ENCODE measurements at regions not wholly inside any gene's neighbourhood (a gene's known extent, or its start where the extent isn't known, plus 50 kb on each side); places are given as distances from the start of the nearest gene placed in this dataset.

- no peak for DNase-seq (ENCODE audit: low spot score)
These were observed 1058.3 kb upstream of the RBFOX1 start for GRCh38 chr16:6274351-6274750.

GRCh38 chr16:6267682-6268081, 1065.0 kb upstream of the RBFOX1 start:
- no peak for DNase-seq (ENCODE audit: low spot score)

GRCh38 chr16:6266703-6267102, 1065.9 kb upstream of the RBFOX1 start:
- no peak for DNase-seq (ENCODE audit: low spot score)

GRCh38 chr16:6265968-6266367, 1066.7 kb upstream of the RBFOX1 start:
- DNase-seq (ENCODE audit: low spot score) = no peak

- DNase-seq (ENCODE audit: low spot score) = no peak
These were observed 1074.6 kb upstream of the RBFOX1 start for GRCh38 chr16:6258056-6258455.

GRCh38 chr16:6252541-6252940, 1080.1 kb upstream of the RBFOX1 start:
- no peak for DNase-seq (ENCODE audit: low spot score)

GRCh38 chr16:6250511-6250910, 1082.1 kb upstream of the RBFOX1 start:
- no peak for DNase-seq (ENCODE audit: low spot score)

- no peak for DNase-seq (ENCODE audit: low spot score)
These were observed 1082.8 kb upstream of the RBFOX1 start for GRCh38 chr16:6249863-6250262.

GRCh38 chr16:6248199-6248598, 1084.4 kb upstream of the RBFOX1 start:
- DNase-seq (ENCODE audit: low spot score) = no peak

- DNase-seq (ENCODE audit: low spot score) = no peak
These were observed 1084.9 kb upstream of the RBFOX1 start for GRCh38 chr16:6247775-6248174.

- no peak for DNase-seq (ENCODE audit: low spot score)
These were observed 1085.5 kb upstream of the RBFOX1 start for GRCh38 chr16:6247150-6247549.

- DNase-seq (ENCODE audit: low spot score) = no peak
These were observed 1086.4 kb upstream of the RBFOX1 start for GRCh38 chr16:6246266-6246665.

GRCh38 chr16:6232056-6232455, 1100.6 kb upstream of the RBFOX1 start:
- DNase-seq (ENCODE audit: low spot score) = no peak

- no peak for DNase-seq (ENCODE audit: low spot score)
These were observed 1101.2 kb upstream of the RBFOX1 start for GRCh38 chr16:6231398-6231797.

- no peak for DNase-seq (ENCODE audit: low spot score)
These were observed 1103.5 kb upstream of the RBFOX1 start for GRCh38 chr16:6229186-6229585.

- DNase-seq (ENCODE audit: low spot score) = no peak
These were observed 1113.8 kb upstream of the RBFOX1 start for GRCh38 chr16:6218855-6219254.

- DNase-seq (ENCODE audit: low spot score) = no peak
These were observed 1115.8 kb upstream of the RBFOX1 start for GRCh38 chr16:6216836-6217235.

- no peak for DNase-seq (ENCODE audit: low spot score)
These were observed 1114.0 kb upstream of the EEF2KMT start for GRCh38 chr16:6211644-6212043.

GRCh38 chr16:6209355-6209930, 1111.8 kb upstream of the EEF2KMT start:
- DNase-seq (ENCODE audit: low spot score) = no peak

- DNase-seq (ENCODE audit: low spot score) = no peak
These were observed 1110.0 kb upstream of the EEF2KMT start for GRCh38 chr16:6207580-6207979.

GRCh38 chr16:6207124-6207523, 1109.5 kb upstream of the EEF2KMT start:
- DNase-seq (ENCODE audit: low spot score) = no peak

GRCh38 chr16:6206080-6206479, 1108.5 kb upstream of the EEF2KMT start:
- DNase-seq (ENCODE audit: low spot score) = no peak

- no peak for DNase-seq (ENCODE audit: low spot score)
These were observed 1107.3 kb upstream of the EEF2KMT start for GRCh38 chr16:6204945-6205344.

GRCh38 chr16:6200861-6201260, 1103.3 kb upstream of the EEF2KMT start:
- DNase-seq (ENCODE audit: low spot score) = no peak

GRCh38 chr16:6200271-6200670, 1102.7 kb upstream of the EEF2KMT start:
- no peak for DNase-seq (ENCODE audit: low spot score)

Measured in CD4-positive, alpha-beta T cell treated with Interleukin-15 for 4 hours (primary cell).